ENCODE measurements at regions not wholly inside any gene's neighbourhood (a gene's known extent, or its start where the extent isn't known, plus 50 kb on each side); places are given as distances from the start of the nearest gene placed in this dataset.
"Not testable (repeated sequence)": the region's sequence is repeated elsewhere in the genome, so short reads cannot be mapped to it uniquely, and the experiment has no call there.

DNA sequence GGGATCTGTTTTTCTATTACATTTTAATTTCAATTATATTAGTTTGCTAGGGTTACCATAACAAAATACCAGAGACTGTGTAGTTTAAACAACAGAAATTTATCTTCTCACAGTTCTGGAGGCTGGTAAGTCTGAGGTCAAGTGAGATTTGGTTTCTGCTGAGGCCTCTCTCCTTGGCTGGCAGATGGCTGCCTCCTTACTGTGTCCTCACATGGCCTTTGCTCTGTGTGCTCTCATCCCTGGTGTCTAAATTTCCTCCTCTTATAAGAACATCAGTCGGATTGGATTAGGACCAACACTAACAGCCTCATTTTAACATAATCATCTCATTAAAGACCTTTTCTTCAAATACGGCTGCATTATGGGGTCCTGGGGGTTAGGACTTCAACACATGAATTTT is 195.2 kb upstream of the CHODL start:
- H3K9ac ChIP-seq (ENCODE audit: low read length), result no peak overlapping the region
- H3K27me3 ChIP-seq (ENCODE audit: control insufficient read depth, insufficient read depth, low read length), result no peaks in the 10 kb centered on the region
- H3K4me3 ChIP-seq (ENCODE audit: low read depth, low read length), result no peak overlapping the region
- no peaks in the 10 kb centered on the region; the same call in 1 of the 2 replicates for H3K4me1 ChIP-seq (ENCODE audit: control insufficient read depth, insufficient read depth, low read length)
- no peak overlapping the region for H3K27ac ChIP-seq (ENCODE audit: low read depth, low read length)
- no peaks in the 10 kb centered on the region for H3K36me3 ChIP-seq (ENCODE audit: control insufficient read depth, insufficient read depth, low read length)
- no peaks in the 10 kb centered on the region for H3K9me3 ChIP-seq (ENCODE audit: control insufficient read depth, insufficient read depth, low read depth, low read length)

DNA sequence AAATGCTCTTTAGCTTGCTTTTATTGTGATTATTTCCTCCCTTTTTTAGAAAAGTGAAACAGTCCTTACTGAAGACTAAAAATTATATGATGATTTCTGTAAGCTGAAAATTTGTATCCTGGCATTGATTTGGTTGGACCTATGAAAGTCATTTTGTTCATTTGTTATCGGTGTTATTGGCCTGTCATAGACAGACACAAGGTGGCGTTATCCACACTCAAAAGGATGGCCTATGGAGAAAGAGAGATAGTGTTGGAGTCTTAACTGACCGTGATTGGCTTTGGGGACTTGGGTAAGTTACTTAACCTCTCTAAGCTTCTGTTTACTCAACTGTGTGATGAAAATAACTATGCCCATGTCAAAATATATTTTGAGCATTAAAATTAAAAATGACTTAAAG is 203.6 kb upstream of the CHODL start:
- Histone ChIP-seq H3K9me3 (ENCODE audit: control insufficient read depth, insufficient read depth, low read depth, low read length) (no peaks in the 10 kb centered on the region), H3K9ac (ENCODE audit: low read length) (no peak overlapping the region), H3K4me3 (ENCODE audit: low read depth, low read length) (no peak overlapping the region), H3K4me1 (ENCODE audit: control insufficient read depth, insufficient read depth, low read length) (no peaks in the 10 kb centered on the region), H3K36me3 (ENCODE audit: control insufficient read depth, insufficient read depth, low read length) (no peaks in the 10 kb centered on the region), H3K27me3 (ENCODE audit: control insufficient read depth, insufficient read depth, low read length) (no peaks in the 10 kb centered on the region), H3K27ac (ENCODE audit: low read depth, low read length) (no peak overlapping the region)

DNA sequence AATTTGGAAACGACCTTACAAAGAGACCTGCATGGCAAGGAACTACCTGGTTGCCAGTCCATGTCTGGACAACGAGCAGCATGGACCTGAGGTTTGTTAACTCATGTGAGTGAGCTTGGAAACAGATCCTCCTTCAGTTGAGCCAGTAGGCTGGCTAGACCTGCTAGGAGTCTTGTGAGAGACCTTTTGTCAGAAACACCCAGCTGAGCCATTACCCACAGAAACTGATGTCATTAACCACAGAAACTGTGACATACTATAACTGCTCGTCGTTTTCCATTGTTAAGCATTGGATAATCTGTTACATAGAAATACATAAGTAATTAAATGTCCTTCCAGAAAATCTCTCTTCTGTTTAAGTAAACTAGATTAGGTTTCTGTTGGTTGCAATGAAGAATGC is 211.1 kb upstream of the C21orf91 start:
- Histone ChIP-seq H3K27me3 (ENCODE audit: control insufficient read depth, insufficient read depth, low read length) (no peaks in the 10 kb centered on the region), H3K9me3 (ENCODE audit: control insufficient read depth, insufficient read depth, low read depth, low read length) (no peaks in the 10 kb centered on the region), H3K4me1 (ENCODE audit: control insufficient read depth, insufficient read depth, low read length) (no peaks in the 10 kb centered on the region), H3K27ac (ENCODE audit: low read depth, low read length) (no peak overlapping the region), H3K4me3 (ENCODE audit: low read depth, low read length) (no peak overlapping the region), H3K9ac (ENCODE audit: low read length) (no peak overlapping the region), H3K36me3 (ENCODE audit: control insufficient read depth, insufficient read depth, low read length) (no peaks in the 10 kb centered on the region)

DNA sequence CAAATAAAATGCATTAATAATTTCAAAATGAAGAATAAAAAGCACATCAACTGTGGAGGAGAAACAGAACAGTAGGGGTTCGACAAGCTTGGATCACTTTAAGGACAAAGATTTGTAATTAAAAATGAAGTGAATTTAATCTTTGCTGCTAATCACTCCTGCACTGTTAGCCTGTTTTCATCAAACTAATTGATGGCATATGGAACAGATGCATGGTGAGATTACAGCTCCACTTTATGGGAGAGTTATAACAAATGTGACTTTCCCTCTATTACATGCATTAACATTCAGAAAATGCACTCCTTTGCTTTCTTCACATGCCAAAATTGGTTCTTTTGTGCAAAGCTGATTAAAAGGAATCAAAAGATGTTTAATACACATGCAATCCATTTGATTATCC is 207.2 kb upstream of the C21orf91 start:
- no peaks in the 10 kb centered on the region for H3K4me1 ChIP-seq (ENCODE audit: control insufficient read depth, insufficient read depth, low read length)
- H3K27me3 ChIP-seq (ENCODE audit: control insufficient read depth, insufficient read depth, low read length), result no peaks in the 10 kb centered on the region
- H3K4me3 ChIP-seq (ENCODE audit: low read depth, low read length), result no peak overlapping the region
- H3K27ac ChIP-seq (ENCODE audit: low read depth, low read length), result no peak overlapping the region
- H3K9ac ChIP-seq (ENCODE audit: low read length), result no peak overlapping the region
- H3K9me3 ChIP-seq (ENCODE audit: control insufficient read depth, insufficient read depth, low read depth, low read length), result no peaks in the 10 kb centered on the region
- no peaks in the 10 kb centered on the region for H3K36me3 ChIP-seq (ENCODE audit: control insufficient read depth, insufficient read depth, low read length)

DNA sequence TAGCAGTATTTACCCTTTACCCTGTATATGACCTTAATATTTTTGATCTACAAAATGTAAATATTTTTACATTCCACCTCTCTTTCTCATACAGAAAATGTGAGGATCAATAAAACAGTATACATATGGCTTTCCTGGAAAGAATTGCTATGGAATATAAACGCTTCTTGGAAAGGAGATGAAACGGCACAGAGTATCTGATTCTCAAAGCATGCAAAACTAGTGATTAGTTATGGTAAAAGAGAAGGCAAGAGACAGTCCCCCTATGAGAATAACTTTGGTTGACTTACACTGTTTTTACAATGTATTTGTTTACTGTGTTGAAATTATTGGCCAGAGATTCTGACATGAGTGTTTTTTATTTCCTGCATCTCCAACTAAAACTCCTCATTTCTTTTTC is 204.6 kb upstream of the C21orf91 start:
- Histone ChIP-seq H3K36me3 (ENCODE audit: control insufficient read depth, insufficient read depth, low read length) (no peaks in the 10 kb centered on the region), H3K4me3 (ENCODE audit: low read depth, low read length) (no peak overlapping the region), H3K27ac (ENCODE audit: low read depth, low read length) (no peak overlapping the region), H3K27me3 (ENCODE audit: control insufficient read depth, insufficient read depth, low read length) (no peaks in the 10 kb centered on the region), H3K4me1 (ENCODE audit: control insufficient read depth, insufficient read depth, low read length) (no peaks in the 10 kb centered on the region), H3K9ac (ENCODE audit: low read length) (no peak overlapping the region), H3K9me3 (ENCODE audit: control insufficient read depth, insufficient read depth, low read depth, low read length) (no peaks in the 10 kb centered on the region)

DNA sequence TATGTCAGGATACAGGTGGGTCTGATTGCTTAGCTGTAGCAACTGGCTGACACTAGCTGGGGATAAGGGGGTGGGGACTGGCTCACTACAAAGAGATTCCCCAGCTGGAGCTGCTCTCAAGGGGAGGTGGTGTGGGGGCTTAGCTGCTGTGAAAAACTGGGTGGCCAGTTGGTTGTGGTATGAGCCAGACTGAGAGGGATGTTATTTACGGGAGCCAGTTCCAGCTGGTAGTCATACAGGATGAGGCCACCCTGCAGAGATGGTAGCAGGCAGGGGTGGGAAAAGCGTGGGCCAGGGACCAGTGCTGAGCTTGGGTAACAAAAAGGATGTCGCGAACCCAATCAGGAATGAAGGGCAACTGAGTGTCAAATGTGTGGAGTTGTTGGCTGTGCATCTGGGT is 204.0 kb upstream of the C21orf91 start:
- no peak overlapping the region for H3K9ac ChIP-seq (ENCODE audit: low read length)
- no peaks in the 10 kb centered on the region for H3K36me3 ChIP-seq (ENCODE audit: control insufficient read depth, insufficient read depth, low read length)
- H3K27ac ChIP-seq (ENCODE audit: low read depth, low read length), result no peak overlapping the region
- H3K4me1 ChIP-seq (ENCODE audit: control insufficient read depth, insufficient read depth, low read length), result no peaks in the 10 kb centered on the region
- H3K4me3 ChIP-seq (ENCODE audit: low read depth, low read length), result no peak overlapping the region
- no peaks in the 10 kb centered on the region for H3K9me3 ChIP-seq (ENCODE audit: control insufficient read depth, insufficient read depth, low read depth, low read length)
- H3K27me3 ChIP-seq (ENCODE audit: control insufficient read depth, insufficient read depth, low read length), result no peaks in the 10 kb centered on the region

DNA sequence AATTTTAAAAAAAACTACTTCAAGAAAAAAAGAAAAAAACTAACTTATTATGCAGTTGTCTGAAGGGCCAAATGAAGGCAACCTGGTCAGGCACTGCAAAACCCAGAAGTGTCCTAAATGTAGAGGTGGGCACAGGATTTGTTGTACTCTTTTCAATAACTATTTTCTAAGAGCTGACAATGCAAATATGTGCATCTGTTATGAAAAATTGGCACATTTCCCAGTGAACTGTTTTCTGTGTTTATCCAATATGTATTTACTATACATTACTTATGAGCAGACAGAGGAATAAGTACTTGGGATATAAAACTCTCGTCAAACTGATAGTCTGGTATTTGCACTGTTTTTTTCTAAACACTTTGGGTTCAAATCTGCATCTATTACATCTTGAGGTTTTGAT is 188.0 kb upstream of the C21orf91 start:
- Histone ChIP-seq H3K27me3 (ENCODE audit: control insufficient read depth, insufficient read depth, low read length) (no peaks in the 10 kb centered on the region), H3K4me1 (ENCODE audit: control insufficient read depth, insufficient read depth, low read length) (no peaks in the 10 kb centered on the region), H3K36me3 (ENCODE audit: control insufficient read depth, insufficient read depth, low read length) (no peaks in the 10 kb centered on the region), H3K9ac (ENCODE audit: low read length) (no peak overlapping the region), H3K4me3 (ENCODE audit: low read depth, low read length) (no peak overlapping the region), H3K9me3 (ENCODE audit: control insufficient read depth, insufficient read depth, low read depth, low read length) (no peaks in the 10 kb centered on the region), H3K27ac (ENCODE audit: low read depth, low read length) (no peak overlapping the region)

DNA sequence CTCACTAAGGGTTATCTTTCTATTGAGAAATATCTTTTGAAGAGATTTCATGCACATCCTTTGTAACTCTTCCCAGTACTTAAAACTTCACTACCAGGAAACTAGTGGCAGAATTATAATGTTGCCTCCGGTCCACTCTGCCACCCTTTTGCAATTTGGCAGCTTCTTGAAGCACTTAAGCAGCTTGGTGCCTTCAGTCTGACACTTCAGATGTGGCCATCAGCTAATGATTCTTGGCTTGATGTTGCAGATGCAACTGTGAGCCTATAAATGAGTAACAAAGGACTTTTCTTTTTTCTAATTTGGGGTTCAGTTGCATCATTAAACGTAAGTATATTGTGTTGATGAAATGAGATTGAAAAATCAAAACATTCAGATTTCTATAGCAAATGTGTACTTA is 187.5 kb upstream of the C21orf91 start:
- H3K27ac ChIP-seq (ENCODE audit: low read depth, low read length), result no peak overlapping the region
- H3K27me3 ChIP-seq (ENCODE audit: control insufficient read depth, insufficient read depth, low read length), result no peaks in the 10 kb centered on the region
- H3K9me3 ChIP-seq (ENCODE audit: control insufficient read depth, insufficient read depth, low read depth, low read length), result no peaks in the 10 kb centered on the region
- no peaks in the 10 kb centered on the region for H3K4me1 ChIP-seq (ENCODE audit: control insufficient read depth, insufficient read depth, low read length)
- no peak overlapping the region for H3K4me3 ChIP-seq (ENCODE audit: low read depth, low read length)
- H3K9ac ChIP-seq (ENCODE audit: low read length), result no peak overlapping the region
- H3K36me3 ChIP-seq (ENCODE audit: control insufficient read depth, insufficient read depth, low read length), result no peaks in the 10 kb centered on the region

DNA sequence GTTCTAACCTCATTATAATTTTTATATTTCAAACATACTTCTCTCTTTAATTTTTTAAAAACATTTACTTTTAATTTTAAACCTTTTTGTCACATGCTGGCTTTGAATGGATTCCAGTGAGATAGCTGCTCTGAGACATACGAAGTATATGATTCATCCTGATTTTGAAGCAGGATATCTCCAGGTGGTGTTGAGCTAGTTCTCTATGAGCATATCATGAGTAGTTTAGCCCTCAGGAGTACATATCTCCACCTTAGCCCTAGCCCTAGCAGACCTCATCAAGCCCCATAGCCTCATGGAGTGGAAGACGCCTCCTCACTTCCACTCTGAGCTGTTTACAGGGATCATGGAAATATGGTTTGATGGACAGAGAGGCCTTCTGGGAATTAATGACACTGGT is 183.2 kb upstream of the C21orf91 start:
- H3K36me3 ChIP-seq (ENCODE audit: control insufficient read depth, insufficient read depth, low read length), result no peaks in the 10 kb centered on the region
- no peaks in the 10 kb centered on the region for H3K4me1 ChIP-seq (ENCODE audit: control insufficient read depth, insufficient read depth, low read length)
- H3K9me3 ChIP-seq (ENCODE audit: control insufficient read depth, insufficient read depth, low read depth, low read length), result peaks cover 18% of the 10 kb centered on the region
- no peak overlapping the region for H3K4me3 ChIP-seq (ENCODE audit: low read depth, low read length)
- no peak overlapping the region for H3K27ac ChIP-seq (ENCODE audit: low read depth, low read length)
- H3K9ac ChIP-seq (ENCODE audit: low read length), result no peak overlapping the region
- H3K27me3 ChIP-seq (ENCODE audit: control insufficient read depth, insufficient read depth, low read length), result no peaks in the 10 kb centered on the region

DNA sequence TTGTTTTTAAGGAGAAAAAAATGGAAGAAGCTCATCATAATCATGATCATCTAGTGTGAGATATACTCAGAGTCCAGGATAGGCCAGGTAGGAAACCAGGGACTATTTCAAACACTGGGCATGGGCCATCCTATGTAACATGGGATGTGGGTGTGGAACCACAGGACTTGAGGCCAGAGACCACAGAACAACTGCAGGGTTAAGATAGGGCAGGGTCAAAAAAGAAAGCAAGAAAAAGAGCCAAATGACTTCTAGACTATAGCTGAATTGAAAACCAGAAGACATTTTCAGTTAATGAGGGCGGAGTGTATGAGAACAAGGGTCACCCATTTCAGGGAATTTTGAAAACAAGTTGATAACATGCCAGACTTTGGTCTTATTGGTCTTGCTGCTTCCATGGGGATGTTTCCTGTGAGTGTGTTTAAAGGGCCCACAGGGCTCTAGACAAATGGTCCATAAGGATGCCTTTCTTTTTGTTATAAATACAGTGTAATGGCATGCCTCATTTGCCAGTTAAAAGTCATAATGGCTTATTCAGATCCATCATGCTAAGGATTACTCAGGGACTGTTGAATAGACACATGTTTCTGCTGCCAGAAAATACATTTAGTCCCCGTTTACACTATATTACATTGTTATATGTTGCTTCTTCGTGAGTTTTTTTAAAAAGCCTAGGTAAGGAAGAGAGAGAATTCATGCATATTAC is 182.0 kb upstream of the C21orf91 start:
- Histone ChIP-seq H3K4me3 (ENCODE audit: low read depth, low read length) (no peak overlapping the region), H3K9ac (ENCODE audit: low read length) (no peak overlapping the region), H3K27me3 (ENCODE audit: control insufficient read depth, insufficient read depth, low read length) (no peaks in the 10 kb centered on the region), H3K9me3 (ENCODE audit: control insufficient read depth, insufficient read depth, low read depth, low read length) (peaks cover 22% of the 10 kb centered on the region), H3K4me1 (ENCODE audit: control insufficient read depth, insufficient read depth, low read length) (no peaks in the 10 kb centered on the region), H3K27ac (ENCODE audit: low read depth, low read length) (no peak overlapping the region), H3K36me3 (ENCODE audit: control insufficient read depth, insufficient read depth, low read length) (no peaks in the 10 kb centered on the region)

DNA sequence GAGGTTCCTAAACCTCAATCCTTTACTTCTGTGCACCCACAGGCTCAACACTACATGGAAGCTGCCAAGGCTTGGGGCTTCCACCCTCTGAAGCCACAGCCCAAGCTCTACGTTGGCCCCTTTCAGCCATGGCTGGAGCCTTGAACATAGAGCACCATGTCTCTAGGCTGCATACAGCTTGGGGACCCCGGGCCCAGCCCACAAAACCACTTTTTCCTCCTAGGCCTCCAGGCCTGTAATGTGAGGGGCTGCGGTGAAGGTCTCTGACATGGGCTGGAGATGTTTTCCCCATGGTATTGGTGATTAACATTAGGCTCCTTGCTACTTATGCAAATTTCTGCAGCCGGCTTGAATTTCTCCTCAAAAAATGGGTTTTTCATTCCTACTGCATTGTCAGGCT is 179.4 kb upstream of the C21orf91 start:
- not testable (repeated sequence) for H3K36me3 ChIP-seq (ENCODE audit: control insufficient read depth, insufficient read depth, low read length); H3K27me3 ChIP-seq (ENCODE audit: control insufficient read depth, insufficient read depth, low read length); H3K4me3 ChIP-seq (ENCODE audit: low read depth, low read length); H3K4me1 ChIP-seq (ENCODE audit: control insufficient read depth, insufficient read depth, low read length); H3K9ac ChIP-seq (ENCODE audit: low read length); H3K27ac ChIP-seq (ENCODE audit: low read depth, low read length)
- peaks cover 29% of the 10 kb centered on the region for H3K9me3 ChIP-seq (ENCODE audit: control insufficient read depth, insufficient read depth, low read depth, low read length)

DNA sequence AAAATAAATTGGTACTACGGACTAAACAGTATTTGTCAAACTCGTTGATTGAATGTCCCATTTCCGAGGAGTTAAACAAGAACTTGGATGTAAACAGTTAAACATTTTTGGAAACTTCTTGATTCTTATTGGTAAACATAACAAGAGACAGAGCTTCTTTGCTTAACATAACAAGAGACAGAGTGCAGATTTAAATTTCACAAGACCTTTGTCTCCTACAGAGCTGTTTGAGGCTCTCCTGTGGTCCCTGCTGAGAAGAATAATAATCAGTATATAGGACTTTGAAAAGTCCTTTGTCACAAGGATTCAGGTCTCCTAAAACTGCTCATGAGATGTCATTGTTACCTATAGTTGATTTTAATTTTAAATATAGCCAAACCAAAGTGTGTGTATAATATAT is 170.6 kb upstream of the C21orf91 start:
- peaks cover 23% of the 10 kb centered on the region for H3K9me3 ChIP-seq (ENCODE audit: control insufficient read depth, insufficient read depth, low read depth, low read length)
- peak overlapping the region; percentile 3 for H3K9ac ChIP-seq (ENCODE audit: low read length)
- H3K27me3 ChIP-seq (ENCODE audit: control insufficient read depth, insufficient read depth, low read length), result no peaks in the 10 kb centered on the region
- H3K4me1 ChIP-seq (ENCODE audit: control insufficient read depth, insufficient read depth, low read length), result peaks cover 6% of the 10 kb centered on the region; the same call in 1 of the 2 replicates
- peak overlapping the region; percentile 9; the same call in 1 of the 2 replicates for H3K4me3 ChIP-seq (ENCODE audit: low read depth, low read length)
- H3K36me3 ChIP-seq (ENCODE audit: control insufficient read depth, insufficient read depth, low read length), result no peaks in the 10 kb centered on the region; the same call in 1 of the 2 replicates
- peak overlapping the region; percentile 80 for H3K27ac ChIP-seq (ENCODE audit: low read depth, low read length)
